OCI-LY1 (cell line): ENCODE measurements at regions not wholly inside any gene's neighbourhood (a gene's known extent, or its start where the extent isn't known, plus 50 kb on each side); places are given as distances from the start of the nearest gene placed in this dataset.

Experiments used
- CTCF ChIP-seq: fragments of 200-600 bp; sonication (generic), shearing (Covaris generic); IDR thresholded peaks from 2 replicates; pipeline ENCODE4 v1.5.1; 2017; ENCODE audit warnings: mild to moderate bottlenecking, antibody characterized with exemption, low read length, moderate library complexity, mixed read lengths
- EZH2 ChIP-seq: fragments of 200-600 bp; sonication (generic), shearing (Covaris generic); IDR thresholded peaks from 2 replicates; pipeline ENCODE4 v1.8.0; 2017; ENCODE audit warnings: borderline replicate concordance, mixed run types, mild to moderate bottlenecking, antibody characterized with exemption, low read length, moderate library complexity, mixed read lengths

- TF ChIP-seq CTCF (no peak), EZH2 (no peak)
Observed at GRCh38 chr5:117107859-117108258, 533.2 kb upstream of the SEMA6A start.
